ENCODE measurements at regions not wholly inside any gene's neighbourhood (a gene's known extent, or its start where the extent isn't known, plus 50 kb on each side); places are given as distances from the start of the nearest gene placed in this dataset.
A peak's percentile ranks its signal among the peaks of the same experiment; 100 is the strongest.

- H3K4me3 ChIP-seq = no peak overlapping the region
- no peaks in the 10 kb centered on the region for H3K27me3 ChIP-seq
- no peaks in the 10 kb centered on the region for H3K36me3 ChIP-seq
- DNase-seq (no peak), ATAC-seq (no peak)
- H3K9me3 ChIP-seq = no peaks in the 10 kb centered on the region
- in situ Hi-C loops (cut with MboI; ENCODE audit: low sequenced_read_pairs in 4 of 4) = no loop called here
- intact Hi-C loops (cut with DNase I; ENCODE audit: low total_unique reads) = no loop called here
- no peak overlapping the region for H3K27ac ChIP-seq
- H3K4me1 ChIP-seq = peaks cover 19 to 21% of the 10 kb centered on the region in 2 donors
- TF ChIP-seq POLR2A (IDR thresholded peaks at IDR 0.05) = no peak
- TF ChIP-seq CTCF (IDR thresholded peaks at IDR 0.05 in 4 of 5, conservative IDR thresholded peaks at IDR 0.05 in 1 of 5) = no peak
Observed at GRCh38 chr10:4256971-4257370, 472.0 kb upstream of the KLF6 start.

- H3K27me3 ChIP-seq = no peaks in the 10 kb centered on the region
- no peak overlapping the region for H3K27ac ChIP-seq
- intact Hi-C loops (cut with DNase I; ENCODE audit: low total_unique reads) = no loop called here
- in situ Hi-C loops (cut with MboI; ENCODE audit: low sequenced_read_pairs in 4 of 4) = no loop called here
- H3K36me3 ChIP-seq = no peaks in the 10 kb centered on the region
- TF ChIP-seq CTCF (IDR thresholded peaks at IDR 0.05 in 4 of 5, conservative IDR thresholded peaks at IDR 0.05 in 1 of 5) = no peak
- DNase-seq (no peak), ATAC-seq (no peak)
- peaks cover 10 to 13% of the 10 kb centered on the region in 2 donors for H3K4me1 ChIP-seq
- H3K9me3 ChIP-seq = no peaks in the 10 kb centered on the region
- H3K4me3 ChIP-seq = no peak overlapping the region
Observed at GRCh38 chr10:4255751-4256150, 470.7 kb upstream of the KLF6 start.

GRCh38 chr10:4254101-4254994 is 469.3 kb upstream of the KLF6 start:
- H3K4me3 ChIP-seq = no peak overlapping the region
- H3K4me1 ChIP-seq = peaks cover 0 to 4% of the 10 kb centered on the region in 2 donors
- H3K9me3 ChIP-seq = no peaks in the 10 kb centered on the region
- peak overlapping the region in 2 of 4 donors; percentile 23 to 48 for H3K27ac ChIP-seq
- no peak for DNase-seq
- in situ Hi-C loops (cut with MboI; ENCODE audit: low sequenced_read_pairs in 4 of 4) = no loop called here
- peak in 1 of 2 donors; percentile 75 for ATAC-seq
- TF ChIP-seq POLR2A (IDR thresholded peaks at IDR 0.05) (no peak), CTCF (IDR thresholded peaks at IDR 0.05 in 4 of 5, conservative IDR thresholded peaks at IDR 0.05 in 1 of 5) (no peak)
- no peaks in the 10 kb centered on the region for H3K36me3 ChIP-seq
- intact Hi-C loops (cut with DNase I; ENCODE audit: low total_unique reads) = no loop called here
- H3K27me3 ChIP-seq = no peaks in the 10 kb centered on the region

- ATAC-seq (no peak), DNase-seq (no peak)
- H3K4me3 ChIP-seq = no peak overlapping the region
- H3K36me3 ChIP-seq = no peaks in the 10 kb centered on the region
- intact Hi-C loops (cut with DNase I; ENCODE audit: low total_unique reads) (no loop called here), in situ Hi-C loops (cut with MboI; ENCODE audit: low sequenced_read_pairs in 4 of 4) (no loop called here)
- no peaks in the 10 kb centered on the region for H3K27me3 ChIP-seq
- TF ChIP-seq POLR2A (IDR thresholded peaks at IDR 0.05) (no peak), CTCF (IDR thresholded peaks at IDR 0.05 in 4 of 5, conservative IDR thresholded peaks at IDR 0.05 in 1 of 5) (no peak)
- H3K27ac ChIP-seq = no peak overlapping the region
- no peaks in the 10 kb centered on the region for H3K9me3 ChIP-seq
- H3K4me1 ChIP-seq = peaks cover 0 to 4% of the 10 kb centered on the region in 2 donors
Observed at GRCh38 chr10:4252701-4253100, 467.7 kb upstream of the KLF6 start.

- in situ Hi-C loops (cut with MboI; ENCODE audit: low sequenced_read_pairs in 4 of 4) = no loop called here
- no peak for TF ChIP-seq POLR2A (IDR thresholded peaks at IDR 0.05)
- TF ChIP-seq CTCF (IDR thresholded peaks at IDR 0.05 in 4 of 5, conservative IDR thresholded peaks at IDR 0.05 in 1 of 5) = no peak
- Histone ChIP-seq H3K4me3 (no peak overlapping the region), H3K9me3 (no peaks in the 10 kb centered on the region), H3K4me1 (peaks cover 0 to 4% of the 10 kb centered on the region in 2 donors), H3K27ac (no peak overlapping the region), H3K36me3 (no peaks in the 10 kb centered on the region), H3K27me3 (no peaks in the 10 kb centered on the region)
- ATAC-seq (no peak), DNase-seq (no peak)
- intact Hi-C loops (cut with DNase I; ENCODE audit: low total_unique reads) = no loop called here
Observed at GRCh38 chr10:4250587-4250887, 465.5 kb upstream of the KLF6 start.
